H9 (cell line): ENCODE measurements at regions not wholly inside any gene's neighbourhood (a gene's known extent, or its start where the extent isn't known, plus 50 kb on each side); places are given as distances from the start of the nearest gene placed in this dataset.

ENCODE experiments used
- DNase-seq: peaks from one replicate; pipeline ENCODE4 v3.0.0-alpha.2; 2017
- H2AFZ ChIP-seq: one replicate; pipeline ENCODE4 v1.6.1; 2013; ENCODE audit warnings: mild to moderate bottlenecking, low read length, control low read depth, moderate library complexity
- H2AK5ac ChIP-seq: 2 replicates; pipeline ENCODE4 v1.6.1; 2013; ENCODE audit warnings: low read length, control low read depth, mixed read lengths; ENCODE audit not compliant: insufficient read length
- H2BK120ac ChIP-seq: one replicate; pipeline ENCODE4 v1.6.1; 2013; ENCODE audit warnings: low read depth, mild to moderate bottlenecking, low read length, control low read depth, inconsistent platforms; ENCODE audit not compliant: poor library complexity, severe bottlenecking
- H2BK12ac ChIP-seq: 2 replicates; pipeline ENCODE4 v1.6.1; 2013; ENCODE audit warnings: low read length, control low read depth, mixed read lengths, low read depth; ENCODE audit not compliant: insufficient read length
- H2BK15ac ChIP-seq: 2 replicates; pipeline ENCODE4 v1.6.1; 2013; ENCODE audit warnings: low read depth, low read length, control low read depth
- H2BK20ac ChIP-seq: one replicate; pipeline ENCODE4 v1.6.1; 2013; ENCODE audit warnings: low read depth, mild to moderate bottlenecking, low read length, control low read depth, inconsistent platforms; ENCODE audit not compliant: poor library complexity, severe bottlenecking
- H2BK5ac ChIP-seq: 2 replicates; pipeline ENCODE4 v1.6.1; 2013; ENCODE audit warnings: low read length, control low read depth, mixed read lengths; ENCODE audit not compliant: insufficient read length
- H3K14ac ChIP-seq: 2 replicates; pipeline ENCODE4 v1.6.1; 2013; ENCODE audit warnings: low read length, control low read depth; ENCODE audit not compliant: insufficient read depth
- H3K18ac ChIP-seq: 2 replicates; pipeline ENCODE4 v1.6.1; 2013; ENCODE audit warnings: low read depth, mild to moderate bottlenecking, mixed read lengths, low read length, control low read depth; ENCODE audit not compliant: insufficient read length
- H3K23ac ChIP-seq: 2 replicates; pipeline ENCODE4 v1.6.1; 2013; ENCODE audit warnings: low read length, control low read depth, mixed read lengths, low read depth; ENCODE audit not compliant: insufficient read length
- H3K23me2 ChIP-seq: 2 replicates; pipeline ENCODE4 v1.6.1; 2013; ENCODE audit warnings: low read depth, mild to moderate bottlenecking, mixed read lengths, low read length, control low read depth; ENCODE audit not compliant: insufficient read length, poor library complexity, severe bottlenecking
- H3K27ac ChIP-seq: 2 replicates; pipeline ENCODE4 v1.5.1; 2013; ENCODE audit warnings: low read length, control low read depth, mixed read lengths, low read depth; ENCODE audit not compliant: insufficient read length
- H3K27me3 ChIP-seq: 2 replicates; pipeline ENCODE4 v1.6.1; 2013; ENCODE audit warnings: low read length, control low read depth, inconsistent platforms; ENCODE audit not compliant: insufficient read depth
- H3K4ac ChIP-seq: 2 replicates; pipeline ENCODE4 v1.6.1; 2013; ENCODE audit warnings: low read depth, mild to moderate bottlenecking, control low read depth, inconsistent platforms, low read length, moderate library complexity
- H3K4me1 ChIP-seq: 2 replicates; pipeline ENCODE4 v1.6.1; 2013; ENCODE audit warnings: low read length, control low read depth, inconsistent platforms; ENCODE audit not compliant: insufficient read depth
- H3K4me2 ChIP-seq: 2 replicates; pipeline ENCODE4 v1.6.1; 2013; ENCODE audit warnings: low read length, control low read depth, mixed read lengths; ENCODE audit not compliant: insufficient read length, insufficient read depth
- H3K56ac ChIP-seq: 2 replicates; pipeline ENCODE4 v1.6.1; 2013; ENCODE audit warnings: low read depth, mild to moderate bottlenecking, mixed read lengths, low read length, control low read depth; ENCODE audit not compliant: insufficient read length
- H3K79me1 ChIP-seq: 2 replicates; pipeline ENCODE4 v1.6.1; 2013; ENCODE audit warnings: low read depth, mild to moderate bottlenecking, moderate library complexity, low read length, control low read depth, inconsistent platforms; ENCODE audit not compliant: insufficient read depth, poor library complexity, severe bottlenecking
- H3K79me2 ChIP-seq: 2 replicates; pipeline ENCODE4 v1.6.1; 2013; ENCODE audit warnings: low read length, control low read depth, inconsistent platforms; ENCODE audit not compliant: insufficient read depth
- H3K9ac ChIP-seq: 2 replicates; pipeline ENCODE4 v1.6.1; 2013; ENCODE audit warnings: low read length, control low read depth, mixed read lengths; ENCODE audit not compliant: insufficient read length; ENCODE audit errors: extremely low read depth
- H3K9me3 ChIP-seq: one replicate; pipeline ENCODE4 v1.6.1; 2013; ENCODE audit warnings: low read depth, low read length, inconsistent platforms; ENCODE audit not compliant: control insufficient read depth
- H3T11ph ChIP-seq: one replicate; pipeline ENCODE4 v1.6.1; 2013; ENCODE audit warnings: mild to moderate bottlenecking, low read length, control low read depth, inconsistent platforms
- H4K20me1 ChIP-seq: one replicate; pipeline ENCODE4 v1.6.1; 2013; ENCODE audit not compliant: control insufficient read depth, insufficient read length, insufficient read depth
- H4K5ac ChIP-seq: 2 replicates; pipeline ENCODE4 v1.6.1; 2013; ENCODE audit warnings: low read depth, mild to moderate bottlenecking, mixed read lengths, low read length, control low read depth; ENCODE audit not compliant: insufficient read length
- H4K8ac ChIP-seq: replicated peaks from 2 replicates; pipeline ENCODE4 v1.6.1; 2013; ENCODE audit warnings: low read length, control low read depth, mixed read lengths, low read depth; ENCODE audit not compliant: insufficient read length
- H4K91ac ChIP-seq: 2 replicates; pipeline ENCODE4 v1.6.1; 2013; ENCODE audit warnings: low read depth, mild to moderate bottlenecking, moderate library complexity, mixed read lengths, low read length, control low read depth; ENCODE audit not compliant: insufficient read length
- H3K27ac Mint-ChIP-seq, 3 experiments: 2 replicates in 2 of 3; 3 replicates in 1 of 3; pipeline ENCODE4 v1.8.0; 2020 to 2021; ENCODE audit warnings: mixed read lengths in 3 of 3, mild to moderate bottlenecking in 1 of 3, moderate library complexity in 1 of 3
- H3K27me3 Mint-ChIP-seq: 2 replicates; pipeline ENCODE4 v1.8.0; 2021; ENCODE audit warnings: low read depth, mild to moderate bottlenecking, moderate library complexity, mixed read lengths
- H3K36me3 Mint-ChIP-seq, 3 experiments: 2 replicates in 2 of 3; 3 replicates in 1 of 3; pipeline ENCODE4 v1.8.0; 2020 to 2021; ENCODE audit warnings: low read depth in 3 of 3, mixed read lengths in 3 of 3; ENCODE audit not compliant: insufficient read depth in 1 of 3
- H3K4me1 Mint-ChIP-seq, 2 experiments: 2 replicates each; pipeline ENCODE4 v1.8.0; 2020; ENCODE audit warnings: mixed read lengths in 2 of 2
- H3K4me3 Mint-ChIP-seq, 2 experiments: 2 replicates in 1 of 2; 3 replicates in 1 of 2; pipeline ENCODE4 v1.8.0; 2020 to 2021; ENCODE audit warnings: mild to moderate bottlenecking in 2 of 2, mixed read lengths in 2 of 2, moderate library complexity in 1 of 2
- H3K9me3 Mint-ChIP-seq, 2 experiments: 2 replicates in 1 of 2; 3 replicates in 1 of 2; pipeline ENCODE4 v1.8.0; 2020; ENCODE audit warnings: mild to moderate bottlenecking in 2 of 2, mixed read lengths in 2 of 2, moderate library complexity in 1 of 2
- CTCF ChIP-seq: fragments of 200-600 bp; sonication (generic); conservative IDR thresholded peaks from 3 replicates; pipeline ENCODE4 v1.8.0; 2021; ENCODE audit warnings: antibody characterized with exemption, mild to moderate bottlenecking
- WGBS: extraction: QIAGEN DNeasy Blood & Tissue Kit; methylation state at CpG from one replicate; pipeline ENCODE4 v1.1.7; 2013; ENCODE audit warnings: missing lambda C conversion rate, low lambda C conversion rate, mixed read lengths; ENCODE audit not compliant: insufficient read length; ENCODE audit errors: extremely low coverage; 5-methylcytosine and 5-hydroxymethylcytosine counted together

DNA sequence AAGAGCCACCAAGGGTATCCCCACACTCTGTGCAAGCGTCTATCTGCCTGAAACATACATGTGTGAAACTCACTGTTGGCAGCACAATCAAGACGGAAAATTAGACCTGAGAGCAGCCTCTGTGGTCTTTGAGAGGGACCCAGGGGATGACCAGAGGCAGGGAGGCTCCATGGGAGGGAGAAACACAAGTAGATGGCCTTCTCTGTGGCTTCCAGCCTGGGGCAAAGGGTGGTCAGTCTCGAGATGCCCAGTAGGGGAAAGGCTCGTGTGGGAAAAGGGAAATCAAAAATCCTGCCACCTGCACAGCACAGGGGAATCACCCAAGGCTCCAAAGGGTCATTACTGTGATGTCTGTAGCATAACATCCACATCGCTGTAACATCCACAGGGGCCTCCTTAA lies 823.3 kb downstream of the KCNJ18 start:
- Histone ChIP-seq H2BK20ac (no peak overlapping the region), H3K23ac (no peak overlapping the region), H3K27ac (no peak overlapping the region), H2AK5ac (no peak overlapping the region), H2AFZ (no peak overlapping the region), H3K9ac (no peak overlapping the region), H3K79me2 (no peaks in the 10 kb centered on the region), H3K79me1 (no peaks in the 10 kb centered on the region), H4K91ac (no peak overlapping the region), H3K27me3 (no peaks in the 10 kb centered on the region), H3K4me1 (no peaks in the 10 kb centered on the region), H3T11ph (no peak overlapping the region), H2BK12ac (no peak overlapping the region), H2BK120ac (no peak overlapping the region), H3K14ac (no peak overlapping the region), H4K20me1 (no peaks in the 10 kb centered on the region), H3K56ac (no peak overlapping the region), H3K4ac (no peak overlapping the region), H3K23me2 (no peaks in the 10 kb centered on the region), H4K5ac (no peak overlapping the region), H2BK5ac (no peak overlapping the region), H4K8ac (no peak overlapping the region), H3K18ac (no peak overlapping the region), H3K4me2 (no peak overlapping the region), H3K9me3 (peaks cover 60% of the 10 kb centered on the region), H2BK15ac (no peak overlapping the region)
- no peaks in the 10 kb centered on the region for H3K4me1 Mint-ChIP-seq
- no peak overlapping the region for H3K27ac Mint-ChIP-seq
- peaks cover 5 to 12% (median 6%) of the 10 kb centered on the region in 3 experiments; a peak in 5 of 7 replicates for H3K36me3 Mint-ChIP-seq
- TF ChIP-seq CTCF = no peak
- no peak overlapping the region for H3K4me3 Mint-ChIP-seq
- no CpG with 5 or more reads among the region's 5 CpGs for WGBS
- DNase-seq = no peak
- H3K9me3 Mint-ChIP-seq = peaks cover 59 to 65% of the 10 kb centered on the region in 2 experiments
- H3K27me3 Mint-ChIP-seq = no peaks in the 10 kb centered on the region; the same call in 1 of the 2 replicates
